Tibial nerve (tissue), 4 donors: ENCODE measurements at regions not wholly inside any gene's neighbourhood (a gene's known extent, or its start where the extent isn't known, plus 50 kb on each side); places are given as distances from the start of the nearest gene placed in this dataset.

Experiments used
- DNase-seq, 2 donors: peaks; one replicate each; pipeline ENCODE4 v3.0.0-alpha.2; 2019; ENCODE audit warnings: low spot score in 2 of 2
- H3K27ac ChIP-seq, 4 donors: fragments of 200-600 bp; sonication (generic) in 3 of 4; one replicate each; pipeline ENCODE4 v1.5.1; 2017 to 2019; ENCODE audit warnings: mild to moderate bottlenecking in 1 of 4
- H3K27me3 ChIP-seq, 2 donors: fragments of 200-600 bp; sonication (generic) in 1 of 2; one replicate each; pipeline versions ENCODE4 v1.5.1 to v1.6.0; 2017 to 2019
- H3K36me3 ChIP-seq, 3 donors: fragments of 200-600 bp; sonication (generic); one replicate each; pipeline ENCODE4 v1.5.1; 2018 to 2019
- H3K4me1 ChIP-seq, 4 donors: fragments of 200-600 bp; sonication (generic) in 3 of 4; one replicate each; pipeline ENCODE4 v1.5.1; 2017 to 2019
- H3K4me3 ChIP-seq, 4 donors: fragments of 200-600 bp; sonication (generic) in 3 of 4; one replicate each; pipeline ENCODE4 v1.5.1; 2017 to 2019; ENCODE audit warnings: mild to moderate bottlenecking in 1 of 4, moderate library complexity in 1 of 4
- H3K9me3 ChIP-seq, 4 donors: fragments of 200-600 bp; sonication (generic) in 3 of 4; one replicate each; pipeline ENCODE4 v1.5.1; 2017 to 2019
- CTCF ChIP-seq, 5 experiments: fragments of 200-600 bp in 3 of 5; fragments of 450-650 bp in 2 of 5; sonication (generic) in 3 of 5; IDR thresholded peaks; one replicate each; pipeline ENCODE4 v1.5.1; 2016 to 2019; ENCODE audit warnings: antibody characterized with exemption in 5 of 5, mild to moderate bottlenecking in 3 of 5, moderate library complexity in 2 of 5
- EP300 ChIP-seq, 2 donors: sonication (generic); formaldehyde crosslinking; IDR thresholded peaks; one replicate each; pipeline ENCODE4 v1.6.1; 2017; ENCODE audit warnings: antibody characterized with exemption in 2 of 2, mild to moderate bottlenecking in 1 of 2
- POLR2A ChIP-seq, 2 donors: fragments of 450-650 bp; IDR thresholded peaks; one replicate each; pipeline ENCODE4 v1.6.1; 2017; ENCODE audit warnings: antibody characterized with exemption in 2 of 2, mild to moderate bottlenecking in 2 of 2, moderate library complexity in 2 of 2
- WGBS, 2 donors: methylation state at CpG; one replicate each; pipeline ENCODE4 v1.1.5; 2018; 5-methylcytosine and 5-hydroxymethylcytosine counted together

- no peaks in the 10 kb centered on the region for H3K9me3 ChIP-seq
- no peak overlapping the region for H3K27ac ChIP-seq
- WGBS, 2 donors = 83% methylated on average over 4 of the region's 4 CpGs
- H3K27me3 ChIP-seq = no peaks in the 10 kb centered on the region
- no peak for TF ChIP-seq POLR2A (IDR thresholded peaks at IDR 0.05)
- TF ChIP-seq EP300 (IDR thresholded peaks at IDR 0.05) = no peak
- no peak for TF ChIP-seq CTCF (IDR thresholded peaks at IDR 0.05)
- no peak overlapping the region for H3K4me3 ChIP-seq
- peaks cover 0 to 15% (median 0%) of the 10 kb centered on the region in 4 donors for H3K4me1 ChIP-seq
- no peak for DNase-seq
- H3K36me3 ChIP-seq = no peaks in the 10 kb centered on the region
These were observed 67.6 kb upstream of the VIPR2 start for GRCh38 chr7:159212226-159212625.

GRCh38 chr7:159211540-159212182 is 67.0 kb upstream of the VIPR2 start:
- 48 to 65% methylated on average over 19 of the region's 19 CpGs for whole genome bisulfite sequencing, 2 donors
- no peak for TF ChIP-seq POLR2A (IDR thresholded peaks at IDR 0.05)
- TF ChIP-seq EP300 (IDR thresholded peaks at IDR 0.05) = no peak
- TF ChIP-seq CTCF (IDR thresholded peaks at IDR 0.05) = no peak
- no peaks in the 10 kb centered on the region for H3K9me3 ChIP-seq
- no peak overlapping the region for H3K4me3 ChIP-seq
- no peaks in the 10 kb centered on the region for H3K27me3 ChIP-seq
- H3K36me3 ChIP-seq = no peaks in the 10 kb centered on the region
- no peak for DNase-seq
- H3K27ac ChIP-seq = no peak overlapping the region
- peaks cover 0 to 15% (median 0%) of the 10 kb centered on the region in 4 donors for H3K4me1 ChIP-seq

- Histone ChIP-seq H3K36me3 (no peaks in the 10 kb centered on the region), H3K27ac (no peak overlapping the region), H3K4me3 (no peak overlapping the region), H3K9me3 (no peaks in the 10 kb centered on the region), H3K27me3 (no peaks in the 10 kb centered on the region), H3K4me1 (peaks cover 0 to 15% (median 0%) of the 10 kb centered on the region in 4 donors)
- DNase-seq = no peak
- TF ChIP-seq CTCF (IDR thresholded peaks at IDR 0.05) (no peak), POLR2A (IDR thresholded peaks at IDR 0.05) (no peak), EP300 (IDR thresholded peaks at IDR 0.05) (no peak)
- 65 to 73% methylated on average over 1 of the region's 1 CpG for WGBS, 2 donors
These were observed 66.0 kb upstream of the VIPR2 start for GRCh38 chr7:159210581-159211235.

- Histone ChIP-seq H3K4me1 (peaks cover 0 to 15% (median 0%) of the 10 kb centered on the region in 4 donors), H3K9me3 (no peaks in the 10 kb centered on the region), H3K4me3 (no peak overlapping the region), H3K36me3 (no peaks in the 10 kb centered on the region), H3K27ac (no peak overlapping the region), H3K27me3 (no peaks in the 10 kb centered on the region)
- WGBS, 2 donors = 68 to 71% methylated on average over 3 of the region's 3 CpGs
- TF ChIP-seq CTCF (IDR thresholded peaks at IDR 0.05) (no peak), EP300 (IDR thresholded peaks at IDR 0.05) (no peak), POLR2A (IDR thresholded peaks at IDR 0.05) (no peak)
- DNase-seq = no peak
These were observed 64.8 kb upstream of the VIPR2 start for GRCh38 chr7:159209429-159209828.

GRCh38 chr7:159207951-159208350 is 63.3 kb upstream of the VIPR2 start:
- DNase-seq = no peak
- no peak for TF ChIP-seq CTCF (IDR thresholded peaks at IDR 0.05)
- no peak for TF ChIP-seq POLR2A (IDR thresholded peaks at IDR 0.05)
- Histone ChIP-seq H3K9me3 (no peaks in the 10 kb centered on the region), H3K4me3 (no peak overlapping the region), H3K27me3 (no peaks in the 10 kb centered on the region), H3K4me1 (peaks cover 0 to 15% (median 0%) of the 10 kb centered on the region in 4 donors), H3K27ac (no peak overlapping the region), H3K36me3 (no peaks in the 10 kb centered on the region)
- WGBS, 2 donors = 87 to 91% methylated on average over 2 of the region's 2 CpGs
